MM.1S (cell line): ENCODE measurements at regions not wholly inside any gene's neighbourhood (a gene's known extent, or its start where the extent isn't known, plus 50 kb on each side); places are given as distances from the start of the nearest gene placed in this dataset.

Experiments
- DNase-seq: peaks from one replicate; pipeline ENCODE4 v3.0.0-alpha.2; 2015
- H2AFZ ChIP-seq: fragments of 300-600 bp; sonication (generic); 2 replicates; pipeline ENCODE4 v1.6.0; 2016; ENCODE audit warnings: antibody characterized with exemption, low read length
- H3F3A ChIP-seq: fragments of 300-600 bp; sonication (generic); 2 replicates; pipeline ENCODE4 v1.6.1; 2016; ENCODE audit warnings: mild to moderate bottlenecking, antibody characterized with exemption, low read length, moderate library complexity, mixed read lengths; ENCODE audit not compliant: insufficient read depth
- H3K27ac ChIP-seq: fragments of 300-600 bp; sonication (generic); 2 replicates; pipeline ENCODE4 v1.5.1; 2016; ENCODE audit warnings: mild to moderate bottlenecking, low read length
- H3K27me3 ChIP-seq: fragments of 300-600 bp; sonication (generic); replicated peaks from 2 replicates; pipeline ENCODE4 v1.6.0; 2016; ENCODE audit warnings: low read length; ENCODE audit not compliant: insufficient read depth
- H3K36me3 ChIP-seq: fragments of 300-600 bp; sonication (generic); replicated peaks from 2 replicates; pipeline ENCODE4 v1.6.1; 2016; ENCODE audit warnings: mild to moderate bottlenecking, low read length, mixed read lengths; ENCODE audit not compliant: insufficient read depth
- H3K4me1 ChIP-seq: fragments of 300-600 bp; sonication (generic); 2 replicates; pipeline ENCODE4 v1.6.1; 2016; ENCODE audit warnings: low read length, mixed read lengths
- H3K4me2 ChIP-seq: fragments of 300-600 bp; sonication (generic); 2 replicates; pipeline ENCODE4 v1.6.0; 2016; ENCODE audit warnings: low read depth, low read length
- H3K4me3 ChIP-seq: fragments of 300-600 bp; sonication (generic); 2 replicates; pipeline ENCODE4 v1.5.1; 2016; ENCODE audit warnings: low read length, mixed read lengths
- H3K79me2 ChIP-seq: fragments of 300-600 bp; sonication (generic); 2 replicates; pipeline ENCODE4 v1.6.1; 2016; ENCODE audit warnings: mixed run types, low read length, mixed read lengths
- H3K9ac ChIP-seq: fragments of 300-600 bp; sonication (generic); 2 replicates; pipeline ENCODE4 v1.6.1; 2016; ENCODE audit warnings: low read length, mixed read lengths
- H3K9me2 ChIP-seq: fragments of 300-600 bp; sonication (generic); replicated peaks from 2 replicates; pipeline ENCODE4 v1.6.1; 2016; ENCODE audit warnings: mild to moderate bottlenecking, low read length, mixed read lengths; ENCODE audit not compliant: insufficient read depth
- H3K9me3 ChIP-seq: fragments of 300-600 bp; sonication (generic); replicated peaks from 2 replicates; pipeline ENCODE4 v1.6.1; 2016; ENCODE audit warnings: mild to moderate bottlenecking, low read length, mixed read lengths; ENCODE audit not compliant: insufficient read depth
- H4K20me1 ChIP-seq: fragments of 300-600 bp; sonication (generic); 2 replicates; pipeline ENCODE4 v1.6.1; 2016; ENCODE audit warnings: mild to moderate bottlenecking, low read length, moderate library complexity, mixed read lengths; ENCODE audit not compliant: insufficient read depth
- EZH2 ChIP-seq: fragments of 300-600 bp; sonication (generic); optimal IDR thresholded peaks from 2 replicates; pipeline ENCODE3; 2017; ENCODE audit warnings: low read depth, mild to moderate bottlenecking, antibody characterized with exemption, low read length, mixed read lengths
- EZH2phosphoT487 ChIP-seq: fragments of 300-600 bp; sonication (generic); IDR thresholded peaks from 2 replicates; pipeline ENCODE4 v1.6.1; 2018; ENCODE audit warnings: antibody characterized with exemption, low read length
- TF ChIP-seq, protein P1 (sequence below): fragments of 300-600 bp; sonication (generic); IDR thresholded peaks from 2 replicates; pipeline ENCODE4 v1.5.1; 2016; ENCODE audit warnings: antibody characterized with exemption, low read length, mixed read lengths

DNA sequence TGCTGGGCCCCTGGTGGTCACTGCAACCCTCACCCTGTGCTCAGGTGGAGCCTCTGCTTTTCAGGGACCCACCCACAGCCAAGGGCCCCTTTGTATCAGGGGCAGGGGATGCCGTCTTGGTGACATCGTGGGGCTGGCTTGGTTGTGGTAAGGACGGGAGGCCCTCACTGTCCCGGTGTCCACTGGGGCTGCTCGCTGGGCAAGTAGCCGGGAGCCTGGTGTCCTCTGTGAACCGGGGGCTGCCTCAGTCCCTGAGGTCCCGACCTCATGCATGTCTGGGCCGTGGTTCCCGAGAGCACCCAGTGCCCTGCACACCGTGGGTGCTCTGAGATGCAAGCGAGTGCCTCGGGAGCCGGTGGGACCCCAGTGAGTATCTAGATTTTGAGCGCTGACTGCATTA, 56.0 kb upstream of the TTC34 start:
- Histone ChIP-seq H3F3A (no peaks in the 10 kb centered on the region), H4K20me1 (no peaks in the 10 kb centered on the region), H3K4me2 (no peak overlapping the region), H3K9me2 (no peaks in the 10 kb centered on the region), H3K4me3 (no peak overlapping the region), H3K9ac (no peak overlapping the region), H3K36me3 (no peaks in the 10 kb centered on the region), H3K27ac (no peak overlapping the region), H3K4me1 (no peaks in the 10 kb centered on the region), H3K27me3 (peaks cover 92% of the 10 kb centered on the region), H3K79me2 (no peaks in the 10 kb centered on the region), H3K9me3 (no peaks in the 10 kb centered on the region), H2AFZ (no peak overlapping the region)
- no peak for TF ChIP-seq EZH2
- no peak for TF ChIP-seq EZH2phosphoT487
- TF ChIP-seq, protein P1, sequence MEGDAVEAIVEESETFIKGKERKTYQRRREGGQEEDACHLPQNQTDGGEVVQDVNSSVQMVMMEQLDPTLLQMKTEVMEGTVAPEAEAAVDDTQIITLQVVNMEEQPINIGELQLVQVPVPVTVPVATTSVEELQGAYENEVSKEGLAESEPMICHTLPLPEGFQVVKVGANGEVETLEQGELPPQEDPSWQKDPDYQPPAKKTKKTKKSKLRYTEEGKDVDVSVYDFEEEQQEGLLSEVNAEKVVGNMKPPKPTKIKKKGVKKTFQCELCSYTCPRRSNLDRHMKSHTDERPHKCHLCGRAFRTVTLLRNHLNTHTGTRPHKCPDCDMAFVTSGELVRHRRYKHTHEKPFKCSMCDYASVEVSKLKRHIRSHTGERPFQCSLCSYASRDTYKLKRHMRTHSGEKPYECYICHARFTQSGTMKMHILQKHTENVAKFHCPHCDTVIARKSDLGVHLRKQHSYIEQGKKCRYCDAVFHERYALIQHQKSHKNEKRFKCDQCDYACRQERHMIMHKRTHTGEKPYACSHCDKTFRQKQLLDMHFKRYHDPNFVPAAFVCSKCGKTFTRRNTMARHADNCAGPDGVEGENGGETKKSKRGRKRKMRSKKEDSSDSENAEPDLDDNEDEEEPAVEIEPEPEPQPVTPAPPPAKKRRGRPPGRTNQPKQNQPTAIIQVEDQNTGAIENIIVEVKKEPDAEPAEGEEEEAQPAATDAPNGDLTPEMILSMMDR, result no peak
- no peak for DNase-seq

DNA sequence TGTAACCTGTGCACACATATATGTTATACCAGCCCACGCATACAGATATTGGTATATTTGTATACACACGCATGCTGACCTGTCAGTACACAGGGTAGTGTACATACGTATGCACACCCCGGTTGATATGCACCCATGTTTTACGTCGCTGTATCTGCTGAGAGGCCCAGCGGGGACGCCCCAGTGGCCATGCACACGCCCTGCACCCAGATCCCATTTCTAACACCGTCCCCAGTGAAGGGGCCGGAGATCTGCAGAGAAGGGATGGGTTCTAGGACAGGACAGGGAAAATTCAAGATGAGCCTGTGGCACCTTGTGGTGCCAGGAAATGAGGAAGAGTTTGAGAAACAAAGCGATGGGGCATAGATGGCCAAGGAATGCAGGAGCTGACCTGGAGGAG, 57.2 kb upstream of the TTC34 start:
- H3K9ac ChIP-seq, result no peak overlapping the region
- no peaks in the 10 kb centered on the region for H3K9me2 ChIP-seq
- TF ChIP-seq EZH2phosphoT487 (no peak), EZH2 (no peak)
- TF ChIP-seq, protein P1, result no peak
- no peak overlapping the region for H3K4me3 ChIP-seq
- H3F3A ChIP-seq, result no peaks in the 10 kb centered on the region
- no peak overlapping the region for H3K4me2 ChIP-seq
- H2AFZ ChIP-seq, result no peak overlapping the region
- H3K4me1 ChIP-seq, result no peaks in the 10 kb centered on the region
- H3K27ac ChIP-seq, result no peak overlapping the region
- H3K9me3 ChIP-seq, result no peaks in the 10 kb centered on the region
- no peaks in the 10 kb centered on the region for H4K20me1 ChIP-seq
- DNase-seq, result no peak
- H3K27me3 ChIP-seq, result peaks cover 91% of the 10 kb centered on the region
- no peaks in the 10 kb centered on the region for H3K79me2 ChIP-seq
- H3K36me3 ChIP-seq, result no peaks in the 10 kb centered on the region

DNA sequence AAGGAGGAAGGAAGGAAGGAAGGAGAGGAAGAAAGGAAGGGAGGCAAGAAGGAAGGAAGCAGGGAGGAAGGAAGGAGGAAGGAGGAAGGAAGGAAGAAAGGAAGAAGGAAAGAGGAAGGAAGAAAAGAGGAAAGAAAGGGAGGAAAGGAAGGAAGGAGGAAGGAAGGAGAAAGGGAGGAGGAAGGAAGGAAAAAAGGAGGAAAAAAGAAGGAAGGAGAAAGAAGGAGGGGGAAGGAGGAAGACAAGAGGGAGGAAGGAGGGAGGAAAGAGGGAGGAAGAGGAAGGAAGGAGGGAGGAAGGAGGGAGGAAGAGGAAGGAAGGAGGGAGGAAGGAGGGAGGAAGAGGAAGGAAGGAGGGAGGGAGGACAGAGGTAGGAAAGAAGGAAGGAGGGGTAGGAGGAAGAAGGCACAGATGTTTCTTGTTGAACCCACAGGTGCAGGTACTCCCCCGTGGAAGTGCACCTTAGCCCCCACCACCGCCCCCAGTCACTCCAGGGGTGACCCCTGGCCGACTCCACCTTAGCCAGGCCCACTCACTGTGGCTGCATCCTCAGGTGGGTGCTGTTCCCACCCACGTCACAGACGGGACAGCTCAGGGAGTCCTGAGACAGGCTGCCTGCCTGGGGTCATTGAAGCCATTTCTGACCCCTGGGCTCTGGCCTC, 57.9 kb upstream of the TTC34 start:
- DNase-seq, result no peak
- Histone ChIP-seq H3K4me3 (no peak overlapping the region), H3F3A (no peaks in the 10 kb centered on the region), H3K27ac (no peak overlapping the region), H3K4me1 (no peaks in the 10 kb centered on the region), H3K9me3 (no peaks in the 10 kb centered on the region), H3K9me2 (no peaks in the 10 kb centered on the region), H4K20me1 (no peaks in the 10 kb centered on the region), H3K36me3 (no peaks in the 10 kb centered on the region), H3K27me3 (peaks cover 91% of the 10 kb centered on the region), H3K4me2 (no peak overlapping the region), H2AFZ (no peak overlapping the region), H3K9ac (no peak overlapping the region), H3K79me2 (no peaks in the 10 kb centered on the region)
- TF ChIP-seq EZH2phosphoT487 (no peak), EZH2 (no peak)
- TF ChIP-seq, protein P1, result no peak
